AG08396 (cell line): ENCODE measurements at regions not wholly inside any gene's neighbourhood (a gene's known extent, or its start where the extent isn't known, plus 50 kb on each side); places are given as distances from the start of the nearest gene placed in this dataset.

Source experiments
- DNase-seq: peaks from one replicate; pipeline ENCODE4 v3.0.0; 2012; ENCODE audit warnings: low spot score, mixed read lengths

GRCh38 chr21:32216293-32216692 lies 62.6 kb downstream of the MIS18A start:
- DNase-seq, result no peak

GRCh38 chr21:32215306-32215685 lies 63.6 kb downstream of the MIS18A start:
- DNase-seq, result no peak

GRCh38 chr21:32214654-32215305 lies 64.1 kb downstream of the MIS18A start:
- no peak for DNase-seq

- no peak for DNase-seq
Measured at GRCh38 chr21:32212116-32212515, 66.7 kb downstream of the MIS18A start.

- DNase-seq, result no peak
Measured at GRCh38 chr21:32211306-32211705, 67.5 kb downstream of the MIS18A start.

GRCh38 chr21:32209580-32209979 lies 69.3 kb downstream of the MIS18A start:
- DNase-seq, result no peak

- DNase-seq, result no peak
Measured at GRCh38 chr21:32207406-32207716, 71.5 kb downstream of the MIS18A start.

GRCh38 chr21:32206631-32207405 lies 72.0 kb downstream of the MIS18A start:
- no peak for DNase-seq

GRCh38 chr21:32203877-32204480 lies 74.9 kb downstream of the MIS18A start:
- no peak for DNase-seq

GRCh38 chr21:32200029-32200428 lies 78.8 kb downstream of the MIS18A start:
- DNase-seq, result no peak

GRCh38 chr21:32198384-32198783 lies 80.5 kb downstream of the MIS18A start:
- no peak for DNase-seq

- DNase-seq, result no peak
Measured at GRCh38 chr21:32197896-32198295, 81.0 kb downstream of the MIS18A start.

GRCh38 chr21:32196001-32196400 lies 82.8 kb downstream of the MIS18A start:
- DNase-seq, result no peak

GRCh38 chr21:32193098-32193465 lies 85.8 kb downstream of the MIS18A start:
- DNase-seq, result no peak

GRCh38 chr21:32192291-32193097 lies 86.4 kb downstream of the MIS18A start:
- DNase-seq, result no peak

- DNase-seq, result no peak
Measured at GRCh38 chr21:32190493-32191144, 88.2 kb downstream of the MIS18A start.

GRCh38 chr21:32189688-32190483 lies 89.0 kb downstream of the MIS18A start:
- DNase-seq, result no peak

- no peak for DNase-seq
Measured at GRCh38 chr21:32186804-32187203, 92.0 kb downstream of the MIS18A start.

GRCh38 chr21:32185726-32186125 lies 93.1 kb downstream of the MIS18A start:
- no peak for DNase-seq

GRCh38 chr21:32185103-32185502 lies 93.7 kb downstream of the MIS18A start:
- DNase-seq, result no peak

- DNase-seq, result no peak
Measured at GRCh38 chr21:32184485-32184884, 94.4 kb downstream of the MIS18A start.
